WTC11 (cell line): ENCODE measurements at regions not wholly inside any gene's neighbourhood (a gene's known extent, or its start where the extent isn't known, plus 50 kb on each side); places are given as distances from the start of the nearest gene placed in this dataset.
"Not testable (repeated sequence)": the region's sequence is repeated elsewhere in the genome, so short reads cannot be mapped to it uniquely, and the experiment has no call there.

Source experiments
- NR2C2 ChIP-seq: sonication (generic); formaldehyde crosslinking; IDR thresholded peaks from 2 replicates; pipeline ENCODE4 v1.8.0; 2022; ENCODE audit warnings: mild to moderate bottlenecking, missing genetic modification reagents
- TF ChIP-seq, protein P1 (sequence below): sonication (generic); formaldehyde crosslinking; IDR thresholded peaks from 2 replicates; pipeline ENCODE4 v1.8.1; 2023; ENCODE audit warnings: mild to moderate bottlenecking, missing genetic modification reagents, moderate library complexity
- TF ChIP-seq, protein P2 (sequence below): fragments of 200-600 bp; IDR thresholded peaks from 2 replicates; pipeline ENCODE4 v1.8.0; 2022; ENCODE audit warnings: antibody characterized with exemption
- TF ChIP-seq, protein P3 (sequence below): fragments of 250-450 bp; sonication (Bioruptor Pico); IDR thresholded peaks from 2 replicates; pipeline ENCODE4 v1.9.0; 2021; ENCODE audit warnings: mild to moderate bottlenecking, borderline replicate concordance
- TF ChIP-seq, protein P4 (sequence below): sonication (generic); formaldehyde crosslinking; IDR thresholded peaks from 2 replicates; pipeline ENCODE4 v1.8.1; 2023; ENCODE audit warnings: mild to moderate bottlenecking, missing genetic modification reagents
- TF ChIP-seq, protein P5 (sequence below): sonication (generic); formaldehyde crosslinking; IDR thresholded peaks from 2 replicates; pipeline ENCODE4 v1.8.0; 2022; ENCODE audit warnings: mild to moderate bottlenecking, missing genetic modification reagents
- TF ChIP-seq, protein P6 (sequence below): sonication (generic); formaldehyde crosslinking; IDR thresholded peaks from 2 replicates; pipeline ENCODE4 v1.8.1; 2022; ENCODE audit warnings: mild to moderate bottlenecking, moderate library complexity, missing genetic modification reagents

DNA sequence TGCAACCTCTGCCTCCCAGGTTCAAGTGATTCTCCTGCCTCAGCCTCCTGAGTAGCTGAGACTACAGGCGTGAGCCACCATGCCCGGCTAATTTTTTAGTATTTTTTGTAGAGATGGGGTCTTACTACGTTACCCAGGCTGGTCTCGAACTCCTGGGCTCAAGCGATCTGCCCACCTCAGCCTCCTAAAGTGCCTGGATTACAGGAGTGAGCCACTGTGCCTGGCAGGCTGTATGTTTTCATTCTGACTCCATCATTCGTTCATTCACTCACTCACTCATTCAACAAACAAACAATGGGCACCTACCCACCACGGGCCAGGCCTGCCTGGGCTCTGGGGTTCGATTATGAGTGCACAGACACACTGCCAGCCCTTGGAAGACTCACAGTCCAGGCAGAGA is 197.1 kb downstream of the C9orf50 start:
- TF ChIP-seq, protein P1, sequence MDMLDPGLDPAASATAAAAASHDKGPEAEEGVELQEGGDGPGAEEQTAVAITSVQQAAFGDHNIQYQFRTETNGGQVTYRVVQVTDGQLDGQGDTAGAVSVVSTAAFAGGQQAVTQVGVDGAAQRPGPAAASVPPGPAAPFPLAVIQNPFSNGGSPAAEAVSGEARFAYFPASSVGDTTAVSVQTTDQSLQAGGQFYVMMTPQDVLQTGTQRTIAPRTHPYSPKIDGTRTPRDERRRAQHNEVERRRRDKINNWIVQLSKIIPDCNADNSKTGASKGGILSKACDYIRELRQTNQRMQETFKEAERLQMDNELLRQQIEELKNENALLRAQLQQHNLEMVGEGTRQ (CRISPR knock-in tag), result not testable (repeated sequence)
- TF ChIP-seq, protein P2, sequence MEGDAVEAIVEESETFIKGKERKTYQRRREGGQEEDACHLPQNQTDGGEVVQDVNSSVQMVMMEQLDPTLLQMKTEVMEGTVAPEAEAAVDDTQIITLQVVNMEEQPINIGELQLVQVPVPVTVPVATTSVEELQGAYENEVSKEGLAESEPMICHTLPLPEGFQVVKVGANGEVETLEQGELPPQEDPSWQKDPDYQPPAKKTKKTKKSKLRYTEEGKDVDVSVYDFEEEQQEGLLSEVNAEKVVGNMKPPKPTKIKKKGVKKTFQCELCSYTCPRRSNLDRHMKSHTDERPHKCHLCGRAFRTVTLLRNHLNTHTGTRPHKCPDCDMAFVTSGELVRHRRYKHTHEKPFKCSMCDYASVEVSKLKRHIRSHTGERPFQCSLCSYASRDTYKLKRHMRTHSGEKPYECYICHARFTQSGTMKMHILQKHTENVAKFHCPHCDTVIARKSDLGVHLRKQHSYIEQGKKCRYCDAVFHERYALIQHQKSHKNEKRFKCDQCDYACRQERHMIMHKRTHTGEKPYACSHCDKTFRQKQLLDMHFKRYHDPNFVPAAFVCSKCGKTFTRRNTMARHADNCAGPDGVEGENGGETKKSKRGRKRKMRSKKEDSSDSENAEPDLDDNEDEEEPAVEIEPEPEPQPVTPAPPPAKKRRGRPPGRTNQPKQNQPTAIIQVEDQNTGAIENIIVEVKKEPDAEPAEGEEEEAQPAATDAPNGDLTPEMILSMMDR, result not testable (repeated sequence)
- TF ChIP-seq, protein P3, sequence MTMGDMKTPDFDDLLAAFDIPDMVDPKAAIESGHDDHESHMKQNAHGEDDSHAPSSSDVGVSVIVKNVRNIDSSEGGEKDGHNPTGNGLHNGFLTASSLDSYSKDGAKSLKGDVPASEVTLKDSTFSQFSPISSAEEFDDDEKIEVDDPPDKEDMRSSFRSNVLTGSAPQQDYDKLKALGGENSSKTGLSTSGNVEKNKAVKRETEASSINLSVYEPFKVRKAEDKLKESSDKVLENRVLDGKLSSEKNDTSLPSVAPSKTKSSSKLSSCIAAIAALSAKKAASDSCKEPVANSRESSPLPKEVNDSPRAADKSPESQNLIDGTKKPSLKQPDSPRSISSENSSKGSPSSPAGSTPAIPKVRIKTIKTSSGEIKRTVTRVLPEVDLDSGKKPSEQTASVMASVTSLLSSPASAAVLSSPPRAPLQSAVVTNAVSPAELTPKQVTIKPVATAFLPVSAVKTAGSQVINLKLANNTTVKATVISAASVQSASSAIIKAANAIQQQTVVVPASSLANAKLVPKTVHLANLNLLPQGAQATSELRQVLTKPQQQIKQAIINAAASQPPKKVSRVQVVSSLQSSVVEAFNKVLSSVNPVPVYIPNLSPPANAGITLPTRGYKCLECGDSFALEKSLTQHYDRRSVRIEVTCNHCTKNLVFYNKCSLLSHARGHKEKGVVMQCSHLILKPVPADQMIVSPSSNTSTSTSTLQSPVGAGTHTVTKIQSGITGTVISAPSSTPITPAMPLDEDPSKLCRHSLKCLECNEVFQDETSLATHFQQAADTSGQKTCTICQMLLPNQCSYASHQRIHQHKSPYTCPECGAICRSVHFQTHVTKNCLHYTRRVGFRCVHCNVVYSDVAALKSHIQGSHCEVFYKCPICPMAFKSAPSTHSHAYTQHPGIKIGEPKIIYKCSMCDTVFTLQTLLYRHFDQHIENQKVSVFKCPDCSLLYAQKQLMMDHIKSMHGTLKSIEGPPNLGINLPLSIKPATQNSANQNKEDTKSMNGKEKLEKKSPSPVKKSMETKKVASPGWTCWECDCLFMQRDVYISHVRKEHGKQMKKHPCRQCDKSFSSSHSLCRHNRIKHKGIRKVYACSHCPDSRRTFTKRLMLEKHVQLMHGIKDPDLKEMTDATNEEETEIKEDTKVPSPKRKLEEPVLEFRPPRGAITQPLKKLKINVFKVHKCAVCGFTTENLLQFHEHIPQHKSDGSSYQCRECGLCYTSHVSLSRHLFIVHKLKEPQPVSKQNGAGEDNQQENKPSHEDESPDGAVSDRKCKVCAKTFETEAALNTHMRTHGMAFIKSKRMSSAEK (CRISPR knock-in tag), result not testable (repeated sequence)
- TF ChIP-seq, protein P4, sequence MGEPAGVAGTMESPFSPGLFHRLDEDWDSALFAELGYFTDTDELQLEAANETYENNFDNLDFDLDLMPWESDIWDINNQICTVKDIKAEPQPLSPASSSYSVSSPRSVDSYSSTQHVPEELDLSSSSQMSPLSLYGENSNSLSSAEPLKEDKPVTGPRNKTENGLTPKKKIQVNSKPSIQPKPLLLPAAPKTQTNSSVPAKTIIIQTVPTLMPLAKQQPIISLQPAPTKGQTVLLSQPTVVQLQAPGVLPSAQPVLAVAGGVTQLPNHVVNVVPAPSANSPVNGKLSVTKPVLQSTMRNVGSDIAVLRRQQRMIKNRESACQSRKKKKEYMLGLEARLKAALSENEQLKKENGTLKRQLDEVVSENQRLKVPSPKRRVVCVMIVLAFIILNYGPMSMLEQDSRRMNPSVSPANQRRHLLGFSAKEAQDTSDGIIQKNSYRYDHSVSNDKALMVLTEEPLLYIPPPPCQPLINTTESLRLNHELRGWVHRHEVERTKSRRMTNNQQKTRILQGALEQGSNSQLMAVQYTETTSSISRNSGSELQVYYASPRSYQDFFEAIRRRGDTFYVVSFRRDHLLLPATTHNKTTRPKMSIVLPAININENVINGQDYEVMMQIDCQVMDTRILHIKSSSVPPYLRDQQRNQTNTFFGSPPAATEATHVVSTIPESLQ, result not testable (repeated sequence)
- TF ChIP-seq NR2C2 (CRISPR knock-in tag), result not testable (repeated sequence)
- TF ChIP-seq, protein P5, sequence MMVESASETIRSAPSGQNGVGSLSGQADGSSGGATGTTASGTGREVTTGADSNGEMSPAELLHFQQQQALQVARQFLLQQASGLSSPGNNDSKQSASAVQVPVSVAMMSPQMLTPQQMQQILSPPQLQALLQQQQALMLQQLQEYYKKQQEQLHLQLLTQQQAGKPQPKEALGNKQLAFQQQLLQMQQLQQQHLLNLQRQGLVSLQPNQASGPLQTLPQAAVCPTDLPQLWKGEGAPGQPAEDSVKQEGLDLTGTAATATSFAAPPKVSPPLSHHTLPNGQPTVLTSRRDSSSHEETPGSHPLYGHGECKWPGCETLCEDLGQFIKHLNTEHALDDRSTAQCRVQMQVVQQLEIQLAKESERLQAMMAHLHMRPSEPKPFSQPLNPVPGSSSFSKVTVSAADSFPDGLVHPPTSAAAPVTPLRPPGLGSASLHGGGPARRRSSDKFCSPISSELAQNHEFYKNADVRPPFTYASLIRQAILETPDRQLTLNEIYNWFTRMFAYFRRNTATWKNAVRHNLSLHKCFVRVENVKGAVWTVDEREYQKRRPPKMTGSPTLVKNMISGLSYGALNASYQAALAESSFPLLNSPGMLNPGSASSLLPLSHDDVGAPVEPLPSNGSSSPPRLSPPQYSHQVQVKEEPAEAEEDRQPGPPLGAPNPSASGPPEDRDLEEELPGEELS (CRISPR knock-in tag), result not testable (repeated sequence)
- TF ChIP-seq, protein P6, sequence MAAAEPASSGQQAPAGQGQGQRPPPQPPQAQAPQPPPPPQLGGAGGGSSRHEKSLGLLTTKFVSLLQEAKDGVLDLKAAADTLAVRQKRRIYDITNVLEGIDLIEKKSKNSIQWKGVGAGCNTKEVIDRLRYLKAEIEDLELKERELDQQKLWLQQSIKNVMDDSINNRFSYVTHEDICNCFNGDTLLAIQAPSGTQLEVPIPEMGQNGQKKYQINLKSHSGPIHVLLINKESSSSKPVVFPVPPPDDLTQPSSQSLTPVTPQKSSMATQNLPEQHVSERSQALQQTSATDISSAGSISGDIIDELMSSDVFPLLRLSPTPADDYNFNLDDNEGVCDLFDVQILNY, result not testable (repeated sequence)
